Uterus (tissue), 3 donors: ENCODE measurements at regions not wholly inside any gene's neighbourhood (a gene's known extent, or its start where the extent isn't known, plus 50 kb on each side); places are given as distances from the start of the nearest gene placed in this dataset.

Source experiments
- DNase-seq, 2 donors: peaks; one replicate each; pipeline ENCODE4 v3.0.0-alpha.2; 2019 to 2020
- H3K27ac ChIP-seq, 2 donors: fragments of 200-600 bp; sonication (generic); 1 replicate in 1 of 2; 2 replicates in 1 of 2; pipeline ENCODE4 v1.5.1; 2016 to 2018
- H3K27me3 ChIP-seq, 2 donors: fragments of 200-600 bp; sonication (generic); one replicate each; pipeline ENCODE4 v1.5.1; 2018 to 2019; ENCODE audit warnings: control low read depth in 1 of 2
- H3K36me3 ChIP-seq, 2 donors: fragments of 200-600 bp; sonication (generic); one replicate each; pipeline ENCODE4 v1.5.1; 2019; ENCODE audit warnings: control low read depth in 1 of 2
- H3K4me1 ChIP-seq, 2 donors: fragments of 200-600 bp; sonication (generic); one replicate each; pipeline ENCODE4 v1.5.1; 2018 to 2019; ENCODE audit warnings: control low read depth in 1 of 2
- H3K4me3 ChIP-seq, 2 donors: fragments of 200-600 bp; sonication (generic); 1 replicate in 1 of 2; 2 replicates in 1 of 2; pipeline ENCODE4 v1.5.1; 2018 to 2019; ENCODE audit warnings: mild to moderate bottlenecking in 1 of 2
- H3K9me3 ChIP-seq, 2 donors: fragments of 200-600 bp; sonication (generic); one replicate each; pipeline ENCODE4 v1.5.1; 2019; ENCODE audit warnings: control low read depth in 1 of 2
- CTCF ChIP-seq, 4 experiments: fragments of 200-600 bp in 2 of 4; fragments of 450-650 bp in 2 of 4; sonication (generic) in 2 of 4; IDR thresholded peaks; one replicate each; pipeline ENCODE4 v1.5.1; 2016 to 2019; ENCODE audit warnings: antibody characterized with exemption in 4 of 4, mild to moderate bottlenecking in 2 of 4, moderate library complexity in 1 of 4
- POLR2A ChIP-seq, 2 donors: fragments of 450-650 bp; IDR thresholded peaks; one replicate each; pipeline ENCODE4 v1.6.1; 2016; ENCODE audit warnings: antibody characterized with exemption in 2 of 2, mild to moderate bottlenecking in 1 of 2, moderate library complexity in 1 of 2
- intact Hi-C: fragments of 100-400 bp; cut with DNase I; formaldehyde crosslinking; loops from one replicate; pipeline ENCODE4 v1.15.1; 2023; ENCODE audit warnings: low total_unique reads
- donor health status: DM: yes; HTN: yes; CAD: no.

- intact Hi-C loops = no loop called here
Measured at GRCh38 chr5:152838241-152838786, 433.2 kb upstream of the NMUR2 start.

DNA sequence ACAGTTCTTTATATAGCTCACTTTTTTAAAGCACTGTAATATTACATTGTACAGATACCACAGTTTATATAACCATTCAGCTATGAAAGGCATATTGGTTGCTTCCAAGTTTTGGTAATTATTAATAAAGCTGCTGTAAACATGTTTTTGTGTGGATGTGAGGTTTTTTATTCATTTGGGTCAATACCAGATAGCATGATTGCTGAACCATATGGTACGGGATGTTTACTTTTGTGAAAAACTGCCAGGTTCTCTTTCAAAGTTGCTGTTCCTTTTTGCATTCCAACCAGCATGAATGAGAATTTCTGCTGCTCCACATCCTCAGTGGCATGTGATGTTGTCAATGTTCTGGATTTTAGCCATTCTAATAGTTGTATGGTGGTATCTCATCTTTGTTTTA lies 439.6 kb upstream of the NMUR2 start:
- intact Hi-C loops = no loop called here
- no peak for DNase-seq
- H3K27ac ChIP-seq = no peak overlapping the region
- H3K27me3 ChIP-seq = no peaks in the 10 kb centered on the region
- no peaks in the 10 kb centered on the region for H3K4me1 ChIP-seq
- H3K36me3 ChIP-seq = no peaks in the 10 kb centered on the region
- no peak overlapping the region for H3K4me3 ChIP-seq
- no peaks in the 10 kb centered on the region for H3K9me3 ChIP-seq
- TF ChIP-seq CTCF (IDR thresholded peaks at IDR 0.05) = no peak
- TF ChIP-seq POLR2A (IDR thresholded peaks at IDR 0.05) = no peak

More at GRCh38 chr5:152838241-152838786, 433.2 kb upstream of the NMUR2 start:
- TF ChIP-seq POLR2A (IDR thresholded peaks at IDR 0.05) = no peak
- TF ChIP-seq CTCF (IDR thresholded peaks at IDR 0.05) = no peak
- no peaks in the 10 kb centered on the region for H3K27me3 ChIP-seq
- no peaks in the 10 kb centered on the region for H3K36me3 ChIP-seq
- no peak for DNase-seq
- no peak overlapping the region for H3K4me3 ChIP-seq
- no peak overlapping the region for H3K27ac ChIP-seq
- H3K9me3 ChIP-seq = no peaks in the 10 kb centered on the region
- H3K4me1 ChIP-seq = no peaks in the 10 kb centered on the region

- TF ChIP-seq POLR2A (IDR thresholded peaks at IDR 0.05) = no peak
- no peak for TF ChIP-seq CTCF (IDR thresholded peaks at IDR 0.05)
- intact Hi-C loops = no loop called here
- H3K9me3 ChIP-seq = no peaks in the 10 kb centered on the region
- no peaks in the 10 kb centered on the region for H3K27me3 ChIP-seq
- no peaks in the 10 kb centered on the region for H3K4me1 ChIP-seq
- no peaks in the 10 kb centered on the region for H3K36me3 ChIP-seq
- H3K27ac ChIP-seq = no peak overlapping the region
- no peak overlapping the region for H3K4me3 ChIP-seq
- no peak for DNase-seq
Measured at GRCh38 chr5:152853361-152853760, 448.3 kb upstream of the NMUR2 start.

DNA sequence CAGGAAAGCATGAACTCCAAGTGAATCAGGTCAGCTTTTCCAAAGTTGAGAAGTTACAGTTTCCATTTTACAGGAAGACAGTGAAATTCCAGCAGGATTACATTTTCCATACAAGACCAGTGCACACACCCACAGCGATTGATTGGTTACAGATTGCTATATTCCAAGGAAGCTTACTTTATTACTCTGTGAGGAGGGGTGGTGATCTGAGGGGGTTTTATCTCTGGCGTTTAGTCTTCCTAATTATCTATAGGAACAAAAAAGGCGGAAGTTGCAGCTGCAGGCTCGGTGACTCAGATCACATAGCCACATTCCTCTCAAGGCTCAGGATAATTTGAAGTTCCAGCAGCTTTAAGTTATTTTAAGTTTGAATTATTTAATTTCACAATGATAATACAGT lies 450.4 kb upstream of the NMUR2 start:
- no peaks in the 10 kb centered on the region for H3K4me1 ChIP-seq
- intact Hi-C loops = no loop called here
- H3K9me3 ChIP-seq = no peaks in the 10 kb centered on the region
- no peaks in the 10 kb centered on the region for H3K27me3 ChIP-seq
- no peaks in the 10 kb centered on the region for H3K36me3 ChIP-seq
- no peak for TF ChIP-seq CTCF (IDR thresholded peaks at IDR 0.05)
- TF ChIP-seq POLR2A (IDR thresholded peaks at IDR 0.05) = no peak
- H3K4me3 ChIP-seq = no peak overlapping the region
- no peak overlapping the region for H3K27ac ChIP-seq
- DNase-seq = no peak

DNA sequence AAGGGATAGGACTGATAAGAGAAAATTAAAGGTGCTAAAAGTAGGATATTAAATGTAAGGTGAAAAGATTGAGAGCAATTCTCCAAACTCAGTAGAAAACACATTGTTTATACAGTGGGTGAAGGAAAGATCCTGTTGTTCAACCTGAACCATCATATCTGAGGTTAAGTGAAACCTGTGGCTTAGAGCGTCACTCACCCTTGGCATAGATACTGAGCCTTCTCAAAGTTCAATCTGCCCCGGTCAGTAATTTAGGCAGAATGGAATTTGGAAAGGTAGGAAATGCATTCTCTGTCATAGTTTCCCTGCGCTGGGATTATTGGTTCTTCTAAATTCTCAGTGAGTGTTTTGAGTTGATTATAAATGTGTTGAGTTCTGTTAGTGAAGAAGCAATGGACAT lies 456.2 kb upstream of the NMUR2 start:
- TF ChIP-seq POLR2A (IDR thresholded peaks at IDR 0.05) = no peak
- TF ChIP-seq CTCF (IDR thresholded peaks at IDR 0.05) = no peak
- no peaks in the 10 kb centered on the region for H3K36me3 ChIP-seq
- no peaks in the 10 kb centered on the region for H3K9me3 ChIP-seq
- H3K27ac ChIP-seq = no peak overlapping the region
- no peaks in the 10 kb centered on the region for H3K4me1 ChIP-seq
- H3K4me3 ChIP-seq = no peak overlapping the region
- intact Hi-C loops = no loop called here
- no peaks in the 10 kb centered on the region for H3K27me3 ChIP-seq
- DNase-seq = no peak
